ENCODE measurements at regions not wholly inside any gene's neighbourhood (a gene's known extent, or its start where the extent isn't known, plus 50 kb on each side); places are given as distances from the start of the nearest gene placed in this dataset.
"Not testable (repeated sequence)": the region's sequence is repeated elsewhere in the genome, so short reads cannot be mapped to it uniquely, and the experiment has no call there.

GRCh38 chr6:159415540-159415939, 246.3 kb downstream of the FNDC1 start:
- DNase-seq (ENCODE audit: low spot score) (no peak), FAIRE-seq (no peak)

- FAIRE-seq = no peak
- DNase-seq (ENCODE audit: low spot score) = no peak
These were observed 245.5 kb downstream of the FNDC1 start for GRCh38 chr6:159414711-159415110.

GRCh38 chr6:159407211-159407780, 238.1 kb downstream of the FNDC1 start:
- DNase-seq (ENCODE audit: low spot score); FAIRE-seq: not testable (repeated sequence)

DNA sequence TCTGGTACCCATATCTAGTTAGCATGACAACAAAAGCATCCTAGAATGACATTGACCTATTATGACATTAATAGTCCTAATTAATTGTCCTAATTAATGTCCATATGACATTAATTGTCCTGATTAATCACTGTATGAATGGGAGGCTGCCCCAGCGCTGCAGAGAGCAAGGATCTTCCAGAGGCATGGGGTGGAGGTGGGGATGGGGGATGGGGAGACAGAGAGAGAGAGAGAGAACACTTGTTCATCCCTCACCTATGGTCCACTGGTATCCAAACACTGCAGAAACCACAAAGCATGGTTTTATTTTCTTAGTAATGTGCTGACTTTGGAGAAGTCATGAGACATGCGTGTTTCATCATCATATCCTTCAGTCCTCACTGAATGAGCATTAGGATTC, 235.1 kb downstream of the FNDC1 start:
- DNase-seq (ENCODE audit: low spot score) (no peak), FAIRE-seq (no peak)

GRCh38 chr6:159400826-159401225, 231.6 kb downstream of the FNDC1 start:
- FAIRE-seq = peak; percentile 25

GRCh38 chr6:159399751-159400221, 230.6 kb downstream of the FNDC1 start:
- FAIRE-seq = no peak
- no peak for DNase-seq (ENCODE audit: low spot score)

More at GRCh38 chr6:159400826-159401225, 231.6 kb downstream of the FNDC1 start:
- peak; percentile 53 for DNase-seq (ENCODE audit: low spot score)

GRCh38 chr6:159398633-159399032, 229.4 kb downstream of the FNDC1 start:
- FAIRE-seq = no peak
- no peak for DNase-seq (ENCODE audit: low spot score)

- no peak for FAIRE-seq
- DNase-seq (ENCODE audit: low spot score) = no peak
These were observed 228.6 kb downstream of the FNDC1 start for GRCh38 chr6:159397753-159398152.

- FAIRE-seq (no peak), DNase-seq (ENCODE audit: low spot score) (no peak)
These were observed 226.4 kb downstream of the FNDC1 start for GRCh38 chr6:159395609-159396008.

- DNase-seq (ENCODE audit: low spot score); FAIRE-seq: not testable (repeated sequence)
These were observed 223.5 kb downstream of the FNDC1 start for GRCh38 chr6:159392695-159393094.

- FAIRE-seq = no peak
These were observed 221.2 kb downstream of the FNDC1 start for GRCh38 chr6:159390381-159390780.

GRCh38 chr6:159389695-159390094, 220.5 kb downstream of the FNDC1 start:
- DNase-seq (ENCODE audit: low spot score) (no peak), FAIRE-seq (no peak)

More at GRCh38 chr6:159390381-159390780, 221.2 kb downstream of the FNDC1 start:
- DNase-seq (ENCODE audit: low spot score) = no peak

DNA sequence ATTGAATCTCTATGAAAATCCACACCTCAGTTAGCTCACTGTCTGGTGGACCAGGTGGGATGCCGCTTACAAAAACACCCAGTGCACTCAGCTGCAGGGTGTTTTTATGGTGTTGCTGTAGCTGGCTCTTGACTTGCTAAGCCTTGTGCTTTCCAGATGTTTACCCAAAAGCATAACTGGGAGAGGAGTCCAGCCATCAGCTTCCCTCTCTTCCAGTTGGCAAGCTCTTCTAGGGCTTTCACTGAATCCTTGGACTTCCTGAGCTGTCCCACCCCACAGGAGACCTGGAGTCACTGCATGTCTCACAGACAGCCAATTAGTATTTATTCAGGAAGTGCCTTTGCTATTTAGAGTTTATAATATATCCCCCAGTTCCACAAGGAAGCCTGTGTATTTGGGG, 210.9 kb downstream of the FNDC1 start:
- DNase-seq (ENCODE audit: low spot score) (no peak), FAIRE-seq (no peak)

- FAIRE-seq (no peak), DNase-seq (ENCODE audit: low spot score) (no peak)
These were observed 209.5 kb downstream of the FNDC1 start for GRCh38 chr6:159378411-159379328.

GRCh38 chr6:159376516-159377158, 207.4 kb downstream of the FNDC1 start:
- no peak for FAIRE-seq
- DNase-seq (ENCODE audit: low spot score) = no peak

GRCh38 chr6:159375014-159375413, 205.8 kb downstream of the FNDC1 start:
- FAIRE-seq (no peak), DNase-seq (ENCODE audit: low spot score) (no peak)

DNA sequence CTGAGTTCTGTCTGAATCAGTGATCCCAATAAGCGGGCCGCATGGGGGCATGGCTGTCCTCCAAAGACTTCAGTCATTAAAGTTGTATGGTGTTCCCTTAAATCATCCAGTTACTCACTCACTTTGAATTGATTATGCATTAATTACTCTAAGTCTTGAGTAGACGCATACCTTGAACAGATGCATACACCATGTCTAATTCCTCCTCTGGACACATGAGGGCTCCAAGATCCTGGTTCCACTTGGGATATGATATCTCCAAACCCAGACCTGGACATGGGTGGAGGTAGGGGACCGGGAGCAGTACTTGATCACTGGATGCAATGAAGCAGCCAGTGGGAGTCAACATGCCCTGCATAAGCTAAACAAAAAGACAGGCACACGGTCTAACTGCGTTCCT, 204.5 kb downstream of the FNDC1 start:
- no peak for FAIRE-seq
- no peak for DNase-seq (ENCODE audit: low spot score)

GRCh38 chr6:159372333-159372732, 203.1 kb downstream of the FNDC1 start:
- DNase-seq (ENCODE audit: low spot score) = no peak
- no peak for FAIRE-seq

- FAIRE-seq = no peak
These were observed 191.1 kb downstream of the FNDC1 start for GRCh38 chr6:159360306-159360705.

GRCh38 chr6:159359581-159360297, 190.5 kb downstream of the FNDC1 start:
- no peak for FAIRE-seq

More at GRCh38 chr6:159360306-159360705, 191.1 kb downstream of the FNDC1 start:
- no peak for DNase-seq (ENCODE audit: low spot score)

DNA sequence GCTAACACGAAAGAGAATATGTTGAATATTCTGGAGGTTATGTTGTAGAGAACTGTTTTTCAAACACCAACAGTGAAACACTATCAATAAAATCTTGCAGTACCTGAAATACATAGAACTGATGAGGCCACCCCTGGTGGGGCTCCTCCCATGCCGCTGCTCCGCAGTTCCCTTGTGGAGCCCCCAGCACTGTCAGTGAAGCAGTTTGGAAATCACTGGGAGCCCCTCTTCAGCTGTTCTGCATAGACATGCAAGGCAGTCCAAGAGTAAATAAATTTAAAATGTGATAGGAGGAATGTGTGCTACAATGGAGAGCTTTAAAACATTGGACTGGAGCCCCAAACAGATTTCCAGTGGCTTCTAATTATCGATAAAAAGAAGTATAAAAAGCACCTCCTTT, 189.4 kb downstream of the FNDC1 start:
- DNase-seq (ENCODE audit: low spot score) (no peak), FAIRE-seq (no peak)

More at GRCh38 chr6:159359581-159360297, 190.5 kb downstream of the FNDC1 start:
- no peak for DNase-seq (ENCODE audit: low spot score)

Data from RCC 7860 (cell line).